ENCODE measurements at regions not wholly inside any gene's neighbourhood (a gene's known extent, or its start where the extent isn't known, plus 50 kb on each side); places are given as distances from the start of the nearest gene placed in this dataset.

DNA sequence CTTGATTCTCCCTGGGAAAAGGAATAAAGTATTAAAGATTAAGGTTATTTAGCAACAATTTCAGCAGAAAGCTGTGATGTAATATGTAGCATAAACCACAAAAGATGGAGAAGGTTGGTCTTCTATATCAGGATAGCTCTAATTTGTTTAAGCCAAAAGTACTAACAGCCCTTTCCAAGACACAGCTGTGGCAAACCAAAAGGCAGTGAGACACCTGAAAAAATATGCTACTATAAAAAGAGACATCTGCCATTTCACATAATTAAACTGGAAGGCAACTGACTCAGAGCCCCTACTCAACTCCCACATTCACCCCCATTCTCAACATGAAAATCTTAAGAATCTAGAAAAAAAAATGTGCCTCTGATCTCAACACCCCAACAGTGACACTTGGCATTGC is 390.2 kb upstream of the PRICKLE1 start:
- ChIA-PET POLR2A (no interaction called here), CTCF (interaction anchor here (0.6 kb wide), 2 partner anchors 142 to 402 kb away, joined by 4 read pairs; no protein-coding TSS in a partner anchor)
- Histone ChIP-seq H3K4me1 (ENCODE audit: control insufficient read depth, insufficient read depth, low read length) (no peaks in the 10 kb centered on the region), H3K4me3 (ENCODE audit: low read depth, low read length) (no peak overlapping the region), H3K36me3 (ENCODE audit: control insufficient read depth in 2 of 2, insufficient read depth in 1 of 2, low read length in 2 of 2) (no peaks in the 10 kb centered on the region), H3K27ac (ENCODE audit: extremely low read depth, low read depth, low read length) (no peak overlapping the region), H3K9me3 (ENCODE audit: control insufficient read depth, insufficient read depth, low read depth, low read length) (no peaks in the 10 kb centered on the region)
- TF ChIP-seq FEZF1 (tag by site-specific recombination; IDR thresholded peaks at IDR 0.05) (no peak), ZNF132 (tag by site-specific recombination; IDR thresholded peaks at IDR 0.05; ENCODE audit: borderline replicate concordance) (no peak), HOXD13 (CRISPR knock-in tag; IDR thresholded peaks at IDR 0.05; ENCODE audit: borderline replicate concordance) (no peak), KLF9 (tag by site-specific recombination; IDR thresholded peaks at IDR 0.05; ENCODE audit: low read depth) (no peak), ZNF354C (tag by site-specific recombination; IDR thresholded peaks at IDR 0.05; ENCODE audit: borderline replicate concordance, low read depth) (no peak), ZNF211 (tag by site-specific recombination; IDR thresholded peaks at IDR 0.05; ENCODE audit: low read depth) (no peak), HOXC10 (CRISPR knock-in tag; IDR thresholded peaks at IDR 0.05) (no peak), GFI1B (tag by site-specific recombination; IDR thresholded peaks at IDR 0.05) (no peak), ZNF701 (tag by site-specific recombination; IDR thresholded peaks at IDR 0.05) (no peak), ZNF707 (tag by site-specific recombination; IDR thresholded peaks at IDR 0.05) (no peak), ZNF266 (tag by site-specific recombination; IDR thresholded peaks at IDR 0.05; ENCODE audit: low read depth) (no peak), ZNF157 (tag by site-specific recombination; IDR thresholded peaks at IDR 0.05) (no peak), ZNF133 (tag by site-specific recombination; IDR thresholded peaks at IDR 0.05) (no peak), ZNF169 (tag by site-specific recombination; IDR thresholded peaks at IDR 0.05) (no peak)
- TF ChIP-seq, protein P1, sequence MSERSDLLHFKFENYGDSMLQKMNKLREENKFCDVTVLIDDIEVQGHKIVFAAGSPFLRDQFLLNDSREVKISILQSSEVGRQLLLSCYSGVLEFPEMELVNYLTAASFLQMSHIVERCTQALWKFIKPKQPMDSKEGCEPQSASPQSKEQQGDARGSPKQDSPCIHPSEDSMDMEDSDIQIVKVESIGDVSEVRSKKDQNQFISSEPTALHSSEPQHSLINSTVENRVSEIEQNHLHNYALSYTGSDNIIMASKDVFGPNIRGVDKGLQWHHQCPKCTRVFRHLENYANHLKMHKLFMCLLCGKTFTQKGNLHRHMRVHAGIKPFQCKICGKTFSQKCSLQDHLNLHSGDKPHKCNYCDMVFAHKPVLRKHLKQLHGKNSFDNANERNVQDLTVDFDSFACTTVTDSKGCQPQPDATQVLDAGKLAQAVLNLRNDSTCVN (tag by site-specific recombination; optimal IDR thresholded peaks at IDR 0.05): no peak
- TF ChIP-seq, protein P2, sequence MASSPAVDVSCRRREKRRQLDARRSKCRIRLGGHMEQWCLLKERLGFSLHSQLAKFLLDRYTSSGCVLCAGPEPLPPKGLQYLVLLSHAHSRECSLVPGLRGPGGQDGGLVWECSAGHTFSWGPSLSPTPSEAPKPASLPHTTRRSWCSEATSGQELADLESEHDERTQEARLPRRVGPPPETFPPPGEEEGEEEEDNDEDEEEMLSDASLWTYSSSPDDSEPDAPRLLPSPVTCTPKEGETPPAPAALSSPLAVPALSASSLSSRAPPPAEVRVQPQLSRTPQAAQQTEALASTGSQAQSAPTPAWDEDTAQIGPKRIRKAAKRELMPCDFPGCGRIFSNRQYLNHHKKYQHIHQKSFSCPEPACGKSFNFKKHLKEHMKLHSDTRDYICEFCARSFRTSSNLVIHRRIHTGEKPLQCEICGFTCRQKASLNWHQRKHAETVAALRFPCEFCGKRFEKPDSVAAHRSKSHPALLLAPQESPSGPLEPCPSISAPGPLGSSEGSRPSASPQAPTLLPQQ (tag by site-specific recombination; IDR thresholded peaks at IDR 0.05): no peak
- TF ChIP-seq, protein P3, sequence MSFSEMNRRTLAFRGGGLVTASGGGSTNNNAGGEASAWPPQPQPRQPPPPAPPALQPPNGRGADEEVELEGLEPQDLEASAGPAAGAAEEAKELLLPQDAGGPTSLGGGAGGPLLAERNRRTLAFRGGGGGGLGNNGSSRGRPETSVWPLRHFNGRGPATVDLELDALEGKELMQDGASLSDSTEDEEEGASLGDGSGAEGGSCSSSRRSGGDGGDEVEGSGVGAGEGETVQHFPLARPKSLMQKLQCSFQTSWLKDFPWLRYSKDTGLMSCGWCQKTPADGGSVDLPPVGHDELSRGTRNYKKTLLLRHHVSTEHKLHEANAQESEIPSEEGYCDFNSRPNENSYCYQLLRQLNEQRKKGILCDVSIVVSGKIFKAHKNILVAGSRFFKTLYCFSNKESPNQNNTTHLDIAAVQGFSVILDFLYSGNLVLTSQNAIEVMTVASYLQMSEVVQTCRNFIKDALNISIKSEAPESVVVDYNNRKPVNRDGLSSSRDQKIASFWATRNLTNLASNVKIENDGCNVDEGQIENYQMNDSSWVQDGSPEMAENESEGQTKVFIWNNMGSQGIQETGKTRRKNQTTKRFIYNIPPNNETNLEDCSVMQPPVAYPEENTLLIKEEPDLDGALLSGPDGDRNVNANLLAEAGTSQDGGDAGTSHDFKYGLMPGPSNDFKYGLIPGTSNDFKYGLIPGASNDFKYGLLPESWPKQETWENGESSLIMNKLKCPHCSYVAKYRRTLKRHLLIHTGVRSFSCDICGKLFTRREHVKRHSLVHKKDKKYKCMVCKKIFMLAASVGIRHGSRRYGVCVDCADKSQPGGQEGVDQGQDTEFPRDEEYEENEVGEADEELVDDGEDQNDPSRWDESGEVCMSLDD (tag by site-specific recombination; IDR thresholded peaks at IDR 0.05): no peak
- TF ChIP-seq, protein P4, sequence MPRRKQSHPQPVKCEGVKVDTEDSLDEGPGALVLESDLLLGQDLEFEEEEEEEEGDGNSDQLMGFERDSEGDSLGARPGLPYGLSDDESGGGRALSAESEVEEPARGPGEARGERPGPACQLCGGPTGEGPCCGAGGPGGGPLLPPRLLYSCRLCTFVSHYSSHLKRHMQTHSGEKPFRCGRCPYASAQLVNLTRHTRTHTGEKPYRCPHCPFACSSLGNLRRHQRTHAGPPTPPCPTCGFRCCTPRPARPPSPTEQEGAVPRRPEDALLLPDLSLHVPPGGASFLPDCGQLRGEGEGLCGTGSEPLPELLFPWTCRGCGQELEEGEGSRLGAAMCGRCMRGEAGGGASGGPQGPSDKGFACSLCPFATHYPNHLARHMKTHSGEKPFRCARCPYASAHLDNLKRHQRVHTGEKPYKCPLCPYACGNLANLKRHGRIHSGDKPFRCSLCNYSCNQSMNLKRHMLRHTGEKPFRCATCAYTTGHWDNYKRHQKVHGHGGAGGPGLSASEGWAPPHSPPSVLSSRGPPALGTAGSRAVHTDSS (tag by site-specific recombination; IDR thresholded peaks at IDR 0.05): no peak

DNA sequence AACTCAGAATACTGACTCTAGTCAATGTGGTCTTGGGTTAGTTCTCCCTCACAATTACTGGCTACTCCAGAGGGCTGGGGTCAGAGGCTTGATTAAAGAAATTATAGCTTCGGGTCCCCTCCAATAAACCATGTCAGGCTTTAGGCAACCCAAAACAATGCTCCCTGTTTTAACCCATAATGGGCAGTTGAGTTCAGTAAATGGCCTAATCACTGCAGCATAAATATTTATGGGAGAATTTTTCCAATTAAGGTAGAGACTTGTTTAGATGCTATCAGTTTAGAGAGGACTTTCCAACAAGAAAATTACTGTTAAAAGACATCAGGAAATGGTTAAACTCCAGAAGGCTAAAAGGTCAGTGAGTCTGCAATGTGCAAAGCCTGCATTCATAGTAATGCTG is 389.2 kb upstream of the PRICKLE1 start:
- no peaks in the 10 kb centered on the region for H3K9me3 ChIP-seq (ENCODE audit: control insufficient read depth, insufficient read depth, low read depth, low read length)
- ChIA-PET POLR2A (no interaction called here), CTCF (no interaction called here)
- H3K36me3 ChIP-seq (ENCODE audit: control insufficient read depth in 2 of 2, insufficient read depth in 1 of 2, low read length in 2 of 2): no peaks in the 10 kb centered on the region
- no peak overlapping the region for H3K4me3 ChIP-seq (ENCODE audit: low read depth, low read length)
- TF ChIP-seq ZNF354C (tag by site-specific recombination; IDR thresholded peaks at IDR 0.05; ENCODE audit: borderline replicate concordance, low read depth): no peak
- TF ChIP-seq, protein P5, sequence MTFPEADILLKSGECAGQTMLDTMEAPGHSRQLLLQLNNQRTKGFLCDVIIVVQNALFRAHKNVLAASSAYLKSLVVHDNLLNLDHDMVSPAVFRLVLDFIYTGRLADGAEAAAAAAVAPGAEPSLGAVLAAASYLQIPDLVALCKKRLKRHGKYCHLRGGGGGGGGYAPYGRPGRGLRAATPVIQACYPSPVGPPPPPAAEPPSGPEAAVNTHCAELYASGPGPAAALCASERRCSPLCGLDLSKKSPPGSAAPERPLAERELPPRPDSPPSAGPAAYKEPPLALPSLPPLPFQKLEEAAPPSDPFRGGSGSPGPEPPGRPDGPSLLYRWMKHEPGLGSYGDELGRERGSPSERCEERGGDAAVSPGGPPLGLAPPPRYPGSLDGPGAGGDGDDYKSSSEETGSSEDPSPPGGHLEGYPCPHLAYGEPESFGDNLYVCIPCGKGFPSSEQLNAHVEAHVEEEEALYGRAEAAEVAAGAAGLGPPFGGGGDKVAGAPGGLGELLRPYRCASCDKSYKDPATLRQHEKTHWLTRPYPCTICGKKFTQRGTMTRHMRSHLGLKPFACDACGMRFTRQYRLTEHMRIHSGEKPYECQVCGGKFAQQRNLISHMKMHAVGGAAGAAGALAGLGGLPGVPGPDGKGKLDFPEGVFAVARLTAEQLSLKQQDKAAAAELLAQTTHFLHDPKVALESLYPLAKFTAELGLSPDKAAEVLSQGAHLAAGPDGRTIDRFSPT (tag by site-specific recombination; IDR thresholded peaks at IDR 0.05): no peak
- TF ChIP-seq ZIC2 (tag by site-specific recombination; IDR thresholded peaks at IDR 0.05): no peak
- TF ChIP-seq BCL11A (tag by site-specific recombination; IDR thresholded peaks at IDR 0.05; ENCODE audit: low read depth): no peak
- no peak for TF ChIP-seq TRIM28 (IDR thresholded peaks at IDR 0.05; ENCODE audit: borderline replicate concordance, low read length)
- H3K4me1 ChIP-seq (ENCODE audit: control insufficient read depth, insufficient read depth, low read length): no peaks in the 10 kb centered on the region
- H3K27ac ChIP-seq (ENCODE audit: extremely low read depth, low read depth, low read length): no peak overlapping the region
